Lower lobe of right lung (tissue), 2 donors: ENCODE measurements at regions not wholly inside any gene's neighbourhood (a gene's known extent, or its start where the extent isn't known, plus 50 kb on each side); places are given as distances from the start of the nearest gene placed in this dataset.

Source experiments
- ATAC-seq, 2 donors: fragments of 200-7000 bp; cut with Tn5 transposase; one replicate each; pipeline ENCODE4 v1.9.1; 2020 to 2022; ENCODE audit warnings: mild to moderate bottlenecking in 2 of 2, moderate library complexity in 2 of 2
- DNase-seq: peaks from one replicate; pipeline ENCODE4 v3.0.0-alpha.2; 2020
- H3K27ac ChIP-seq: fragments of 200-600 bp; one replicate; pipeline ENCODE4 v1.8.0; 2022
- H3K27me3 ChIP-seq: fragments of 200-600 bp; one replicate; pipeline ENCODE4 v1.8.0; 2022; ENCODE audit warnings: low read depth
- H3K36me3 ChIP-seq: fragments of 200-600 bp; one replicate; pipeline ENCODE4 v1.8.0; 2022; ENCODE audit warnings: mild to moderate bottlenecking
- H3K4me1 ChIP-seq: fragments of 200-600 bp; one replicate; pipeline ENCODE4 v1.8.0; 2022
- H3K4me3 ChIP-seq: fragments of 200-600 bp; one replicate; pipeline ENCODE4 v1.8.0; 2022; ENCODE audit warnings: mild to moderate bottlenecking
- H3K9me3 ChIP-seq: fragments of 200-600 bp; one replicate; pipeline ENCODE4 v1.8.0; 2022
- intact Hi-C: fragments of 100-400 bp; cut with DNase I; formaldehyde crosslinking; loops from one replicate; pipeline ENCODE4 v1.11.0; 2022
- TF ChIP-seq, protein P1 (sequence below): fragments of 200-600 bp; IDR thresholded peaks from one replicate; pipeline ENCODE4 v1.8.0; 2022; ENCODE audit warnings: antibody characterized with exemption, mild to moderate bottlenecking
- donor health status: DM: no; HTN: yes; CAD: no; lungs with severe emphysema.

GRCh38 chr6:22752522-22752921 is 183.2 kb downstream of the HDGFL1 start:
- Histone ChIP-seq H3K4me1 (no peaks in the 10 kb centered on the region), H3K4me3 (no peak overlapping the region), H3K27me3 (no peaks in the 10 kb centered on the region), H3K27ac (no peak overlapping the region), H3K36me3 (no peaks in the 10 kb centered on the region), H3K9me3 (no peaks in the 10 kb centered on the region)
- intact Hi-C loops = no loop called here
- TF ChIP-seq, protein P1, sequence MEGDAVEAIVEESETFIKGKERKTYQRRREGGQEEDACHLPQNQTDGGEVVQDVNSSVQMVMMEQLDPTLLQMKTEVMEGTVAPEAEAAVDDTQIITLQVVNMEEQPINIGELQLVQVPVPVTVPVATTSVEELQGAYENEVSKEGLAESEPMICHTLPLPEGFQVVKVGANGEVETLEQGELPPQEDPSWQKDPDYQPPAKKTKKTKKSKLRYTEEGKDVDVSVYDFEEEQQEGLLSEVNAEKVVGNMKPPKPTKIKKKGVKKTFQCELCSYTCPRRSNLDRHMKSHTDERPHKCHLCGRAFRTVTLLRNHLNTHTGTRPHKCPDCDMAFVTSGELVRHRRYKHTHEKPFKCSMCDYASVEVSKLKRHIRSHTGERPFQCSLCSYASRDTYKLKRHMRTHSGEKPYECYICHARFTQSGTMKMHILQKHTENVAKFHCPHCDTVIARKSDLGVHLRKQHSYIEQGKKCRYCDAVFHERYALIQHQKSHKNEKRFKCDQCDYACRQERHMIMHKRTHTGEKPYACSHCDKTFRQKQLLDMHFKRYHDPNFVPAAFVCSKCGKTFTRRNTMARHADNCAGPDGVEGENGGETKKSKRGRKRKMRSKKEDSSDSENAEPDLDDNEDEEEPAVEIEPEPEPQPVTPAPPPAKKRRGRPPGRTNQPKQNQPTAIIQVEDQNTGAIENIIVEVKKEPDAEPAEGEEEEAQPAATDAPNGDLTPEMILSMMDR = no peak
- no peak for DNase-seq
- ATAC-seq = no peak

GRCh38 chr6:22754061-22754460 is 184.7 kb downstream of the HDGFL1 start:
- ATAC-seq (no peak), DNase-seq (no peak)
- Histone ChIP-seq H3K9me3 (no peaks in the 10 kb centered on the region), H3K27ac (no peak overlapping the region), H3K36me3 (no peaks in the 10 kb centered on the region), H3K27me3 (no peaks in the 10 kb centered on the region), H3K4me3 (no peak overlapping the region), H3K4me1 (no peaks in the 10 kb centered on the region)
- intact Hi-C loops = no loop called here
- TF ChIP-seq, protein P1 = no peak

GRCh38 chr6:22755605-22756004 is 186.2 kb downstream of the HDGFL1 start:
- TF ChIP-seq, protein P1 = no peak
- ATAC-seq (no peak), DNase-seq (no peak)
- Histone ChIP-seq H3K36me3 (no peaks in the 10 kb centered on the region), H3K4me1 (no peaks in the 10 kb centered on the region), H3K9me3 (no peaks in the 10 kb centered on the region), H3K4me3 (no peak overlapping the region), H3K27me3 (no peaks in the 10 kb centered on the region), H3K27ac (no peak overlapping the region)
- intact Hi-C loops = no loop called here

DNA sequence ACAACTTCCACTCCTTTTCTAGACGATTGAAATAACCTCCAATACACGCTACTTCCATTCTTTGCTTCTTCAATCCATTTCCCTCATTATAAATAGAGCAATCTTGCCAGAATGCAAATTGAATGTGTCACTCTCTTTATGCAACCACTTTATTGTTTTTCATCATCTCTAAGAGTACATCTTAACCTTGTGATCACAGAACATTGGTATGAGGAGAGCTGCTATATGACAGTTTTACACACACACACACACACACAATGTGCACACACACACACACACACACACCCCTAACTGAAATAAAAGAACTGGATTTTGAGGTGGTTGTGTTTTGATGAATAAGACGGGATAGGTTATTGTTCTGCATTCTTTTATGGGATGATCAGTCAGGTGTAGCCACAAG is 187.0 kb downstream of the HDGFL1 start:
- Histone ChIP-seq H3K9me3 (no peaks in the 10 kb centered on the region), H3K4me1 (no peaks in the 10 kb centered on the region), H3K27ac (no peak overlapping the region), H3K36me3 (no peaks in the 10 kb centered on the region), H3K27me3 (no peaks in the 10 kb centered on the region), H3K4me3 (no peak overlapping the region)
- TF ChIP-seq, protein P1 = no peak
- ATAC-seq (no peak), DNase-seq (no peak)
- intact Hi-C loops = no loop called here

- Histone ChIP-seq H3K4me3 (no peak overlapping the region), H3K27ac (no peak overlapping the region), H3K4me1 (no peaks in the 10 kb centered on the region), H3K36me3 (no peaks in the 10 kb centered on the region), H3K27me3 (no peaks in the 10 kb centered on the region), H3K9me3 (no peaks in the 10 kb centered on the region)
- TF ChIP-seq, protein P1 = no peak
- no peak for ATAC-seq
- intact Hi-C loops = no loop called here
- DNase-seq = no peak
These were observed 195.1 kb downstream of the HDGFL1 start for GRCh38 chr6:22764496-22764895.

GRCh38 chr6:22765015-22765414 is 195.6 kb downstream of the HDGFL1 start:
- H3K36me3 ChIP-seq = no peaks in the 10 kb centered on the region
- no peak for ATAC-seq
- no peak overlapping the region for H3K27ac ChIP-seq
- H3K9me3 ChIP-seq = no peaks in the 10 kb centered on the region
- H3K4me1 ChIP-seq = no peaks in the 10 kb centered on the region
- no peaks in the 10 kb centered on the region for H3K27me3 ChIP-seq
- intact Hi-C loops = no loop called here
- no peak overlapping the region for H3K4me3 ChIP-seq
- TF ChIP-seq, protein P1 = no peak
- DNase-seq = no peak
